ENCODE measurements at regions not wholly inside any gene's neighbourhood (a gene's known extent, or its start where the extent isn't known, plus 50 kb on each side); places are given as distances from the start of the nearest gene placed in this dataset.

GRCh38 chr5:45062044-45062443 is 253.3 kb downstream of the MRPS30 start:
- no peak for FAIRE-seq
- H3K9ac ChIP-seq (replicated peaks; ENCODE audit: extremely low read depth, insufficient read depth, low read length): no peak overlapping the region
- ChIA-PET POLR2A (no interaction called here), CTCF (no interaction called here)
- BruUV-seq (replicated peaks): no TSS peak
- intact Hi-C loops (cut with micrococcal nuclease): no loop called here
- TF ChIP-seq JUN (IDR thresholded peaks at IDR 0.05; ENCODE audit: borderline replicate concordance, insufficient read depth, insufficient read length, low read depth) (no peak), POLR2A (IDR thresholded peaks at IDR 0.05; ENCODE audit: low read depth, low read length) (no peak), POLR2AphosphoS5 (IDR thresholded peaks at IDR 0.05; ENCODE audit: insufficient read depth, low read depth, low read length) (no peak), FOS (IDR thresholded peaks at IDR 0.05; ENCODE audit: borderline replicate concordance, insufficient read depth, low read length) (no peak), CTCF (IDR thresholded peaks at IDR 0.05; ENCODE audit: extremely low read depth in 1 of 2, insufficient read depth in 1 of 2, low read depth in 1 of 2, low read length in 2 of 2) (no peak), EZH2 (IDR thresholded peaks at IDR 0.05; ENCODE audit: borderline replicate concordance, low read depth, low read length, severe bottlenecking) (no peak), GATA2 (IDR thresholded peaks at IDR 0.05; ENCODE audit: insufficient read depth, insufficient read length, low read depth, low read length) (no peak), MYC (IDR thresholded peaks at IDR 0.05; ENCODE audit: low read depth, low read length) (no peak), MAX (IDR thresholded peaks at IDR 0.05; ENCODE audit: insufficient read depth, insufficient read length) (no peak)
- H3K27ac ChIP-seq (ENCODE audit: insufficient read depth, low read depth, low read length): no peak overlapping the region
- H3K4me1 ChIP-seq (ENCODE audit: control insufficient read depth, extremely low read depth, insufficient read depth, low read length): no peaks in the 10 kb centered on the region
- H4K20me1 ChIP-seq (replicated peaks; ENCODE audit: control insufficient read depth, extremely low read depth, insufficient read depth, low read length): no peaks in the 10 kb centered on the region
- H2AFZ ChIP-seq (ENCODE audit: low read depth, low read length): no peak overlapping the region
- no peaks in the 10 kb centered on the region for H3K36me3 ChIP-seq (ENCODE audit: control insufficient read depth in 2 of 2, extremely low read depth in 1 of 2, insufficient read depth in 2 of 2, low read length in 2 of 2)
- no peak for DNase-seq (ENCODE audit: low read depth, low spot score)
- H3K4me3 ChIP-seq (replicated peaks in 1 of 3; ENCODE audit: insufficient read depth in 1 of 3, low read depth in 1 of 3, low read length in 3 of 3): no peak overlapping the region
- H3K4me2 ChIP-seq (ENCODE audit: insufficient read depth, low read length): no peak overlapping the region
- dilution Hi-C loops (cut with MboI; ENCODE audit: extremely low pct_ligation_motif_present, low sequenced_read_pairs): no loop called here
- no peaks in the 10 kb centered on the region for H3K9me1 ChIP-seq (replicated peaks; ENCODE audit: control insufficient read depth, extremely low read depth, insufficient read depth, low read length)
- H3K27me3 ChIP-seq (ENCODE audit: control insufficient read depth in 2 of 2, insufficient read depth in 2 of 2, low read length in 2 of 2): no peaks in the 10 kb centered on the region
- H3K79me2 ChIP-seq (ENCODE audit: control insufficient read depth, insufficient read depth, low read length): no peaks in the 10 kb centered on the region
- H3K9me3 ChIP-seq (replicated peaks; ENCODE audit: control insufficient read depth, insufficient read depth, low read length): no peaks in the 10 kb centered on the region
